SK-N-SH (cell line): ENCODE measurements at regions not wholly inside any gene's neighbourhood (a gene's known extent, or its start where the extent isn't known, plus 50 kb on each side); places are given as distances from the start of the nearest gene placed in this dataset.
A peak's percentile ranks its signal among the peaks of the same experiment; 100 is the strongest.

Experiments used
- CTCF ChIA-PET: fragments of 300-600, 350-600 bp; formaldehyde crosslinking; extraction: SDS; loops from one replicate; lab custom pipeline; 2021; lab: Yijun Ruan, JAX
- POLR2A ChIA-PET: fragments of 350-600 bp; sonication (Branson Sonifier 250); formaldehyde crosslinking; extraction: SDS; loops from one replicate; lab custom pipeline; 2020; ENCODE audit warnings: antibody characterized with exemption, inconsistent platforms; lab: Yijun Ruan, JAX
- DNase-seq: peaks from one replicate; pipeline ENCODE4 v3.0.0; 2012
- H2AFZ ChIP-seq: fragments of 200-600 bp; sonication (generic); 2 replicates; pipeline ENCODE4 v1.8.1; 2016; ENCODE audit warnings: antibody characterized with exemption, mild to moderate bottlenecking, low read depth
- H3F3A ChIP-seq: fragments of 200-600 bp; sonication (generic); replicated peaks from 2 replicates; pipeline ENCODE3; 2016; ENCODE audit warnings: antibody characterized with exemption, mild to moderate bottlenecking; ENCODE audit not compliant: insufficient read depth
- H3K27ac ChIP-seq, 2 experiments: fragments of 200-500 bp in 1 of 2; fragments of 200-600 bp in 1 of 2; sonication (Bioruptor generic) in 1 of 2; sonication (generic), shearing (Covaris generic) in 1 of 2; 2 replicates each; pipeline versions ENCODE4 v1.5.1 to v1.6.1; 2014 to 2016; ENCODE audit warnings: low read depth in 2 of 2, inconsistent platforms in 1 of 2, low read length in 1 of 2, mild to moderate bottlenecking in 1 of 2, mixed read lengths in 1 of 2
- H3K27me3 ChIP-seq: fragments of 200-600 bp; sonication (generic), shearing (Covaris generic); 2 replicates; pipeline ENCODE4 v1.6.1; 2016; ENCODE audit warnings: mixed run types; ENCODE audit not compliant: insufficient read depth
- H3K36me3 ChIP-seq, 2 experiments: fragments of 200-500 bp in 1 of 2; fragments of 200-600 bp in 1 of 2; sonication (Bioruptor generic) in 1 of 2; sonication (generic) in 1 of 2; replicated peaks in 1 of 2; 2 replicates each; pipeline versions ENCODE3 to v1.5.1; 2014 to 2016; ENCODE audit warnings: low read length in 1 of 2, mild to moderate bottlenecking in 1 of 2; ENCODE audit not compliant: insufficient read depth in 2 of 2, control insufficient read depth in 1 of 2
- H3K4me1 ChIP-seq, 2 experiments: fragments of 200-500 bp in 1 of 2; fragments of 200-600 bp in 1 of 2; sonication (Bioruptor generic) in 1 of 2; sonication (generic), shearing (Covaris generic) in 1 of 2; 2 replicates each; pipeline versions ENCODE4 v1.5.1 to v1.6.1; 2014 to 2016; ENCODE audit warnings: low read depth in 1 of 2, low read length in 1 of 2, mixed run types in 1 of 2; ENCODE audit not compliant: insufficient read depth in 2 of 2, control insufficient read depth in 1 of 2
- H3K4me2 ChIP-seq: fragments of 200-600 bp; sonication (generic), shearing (Covaris generic); 2 replicates; pipeline ENCODE4 v1.6.1; 2017; ENCODE audit warnings: mixed run types
- H3K4me3 ChIP-seq, 2 experiments: fragments of 200-500 bp in 1 of 2; fragments of 200-600 bp in 1 of 2; sonication (Bioruptor generic) in 1 of 2; sonication (generic), shearing (Covaris generic) in 1 of 2; 2 replicates each; pipeline versions ENCODE4 v1.5.1 to v1.8.1; 2014 to 2016; ENCODE audit warnings: low read depth in 2 of 2, inconsistent platforms in 1 of 2, low read length in 1 of 2, mild to moderate bottlenecking in 1 of 2, mixed read lengths in 1 of 2, moderate library complexity in 1 of 2
- H3K79me2 ChIP-seq: fragments of 200-600 bp; sonication (generic); 2 replicates; pipeline ENCODE4 v1.8.1; 2017; ENCODE audit warnings: mild to moderate bottlenecking; ENCODE audit not compliant: insufficient read depth
- H3K9ac ChIP-seq: fragments of 200-600 bp; sonication (generic); 2 replicates; pipeline ENCODE4 v1.6.1; 2017; ENCODE audit warnings: mixed run types
- H3K9me2 ChIP-seq: fragments of 200-600 bp; sonication (generic); 2 replicates; pipeline ENCODE4 v1.6.1; 2017; ENCODE audit warnings: mixed run types
- H3K9me3 ChIP-seq: fragments of 200-600 bp; sonication (generic); 2 replicates; pipeline ENCODE4 v1.6.1; 2017; ENCODE audit warnings: mixed run types, mild to moderate bottlenecking, moderate library complexity
- H4K20me1 ChIP-seq: fragments of 200-600 bp; sonication (generic); 2 replicates; pipeline ENCODE4 v1.6.1; 2017; ENCODE audit warnings: mild to moderate bottlenecking, mixed run types; ENCODE audit not compliant: insufficient read depth
- CHD2 ChIP-seq: fragments of 150-350 bp; IDR thresholded peaks from 2 replicates; pipeline ENCODE4 v1.6.1; 2018; ENCODE audit warnings: low read length; ENCODE audit not compliant: partially characterized antibody
- CTCF ChIP-seq: fragments of 200-600 bp; sonication (generic); IDR thresholded peaks from 2 replicates; pipeline ENCODE4 v1.6.1; 2017; ENCODE audit warnings: antibody characterized with exemption, mild to moderate bottlenecking, moderate library complexity
- ELF1 ChIP-seq: IDR thresholded peaks from 2 replicates; pipeline ENCODE4 v1.4.0; 2012
- EP300 ChIP-seq, 2 experiments: IDR thresholded peaks; 2 replicates each; pipeline versions ENCODE4 v1.4.0 to v1.6.1; 2012; ENCODE audit warnings: borderline replicate concordance in 1 of 2, low read depth in 1 of 2, low read length in 1 of 2
- FOSL2 ChIP-seq: IDR thresholded peaks from 2 replicates; pipeline ENCODE4 v1.4.0; 2012; ENCODE audit warnings: low read depth, mild to moderate bottlenecking, moderate library complexity, borderline replicate concordance
- FOXJ3 ChIP-seq: sonication (generic); formaldehyde crosslinking; IDR thresholded peaks from 2 replicates; pipeline ENCODE4 v1.5.1; 2020; ENCODE audit warnings: mild to moderate bottlenecking, missing genetic modification reagents
- FOXM1 ChIP-seq: IDR thresholded peaks from 2 replicates; pipeline ENCODE4 v1.4.0; 2012; ENCODE audit warnings: low read depth, mild to moderate bottlenecking
- GABPA ChIP-seq: IDR thresholded peaks from 2 replicates; pipeline ENCODE4 v1.4.0; 2012; ENCODE audit warnings: low read depth, mild to moderate bottlenecking
- IRF3 ChIP-seq: fragments of 150-350 bp; IDR thresholded peaks from 2 replicates; pipeline ENCODE4 v1.6.1; 2016; ENCODE audit warnings: mild to moderate bottlenecking, low read depth, low read length
- MEF2A ChIP-seq: IDR thresholded peaks from 2 replicates; pipeline ENCODE4 v1.4.0; 2012; ENCODE audit warnings: low read depth, borderline replicate concordance
- MXI1 ChIP-seq: IDR thresholded peaks from 2 replicates; pipeline ENCODE4 v1.6.1; 2012; ENCODE audit warnings: mild to moderate bottlenecking, low read depth, low read length, improper control_type of control experiment
- PBX3 ChIP-seq: IDR thresholded peaks from 2 replicates; pipeline ENCODE4; 2012
- RCOR1 ChIP-seq: fragments of 150-350 bp; IDR thresholded peaks from 2 replicates; pipeline ENCODE4 v1.6.1; 2017; ENCODE audit warnings: antibody characterized with exemption, low read length
- SIN3A ChIP-seq: IDR thresholded peaks from 2 replicates; pipeline ENCODE4 v1.6.1; 2012; ENCODE audit warnings: low read depth, mild to moderate bottlenecking, low read length, moderate library complexity, borderline replicate concordance
- USF1 ChIP-seq: IDR thresholded peaks from 2 replicates; pipeline ENCODE4 v1.4.0; 2012; ENCODE audit warnings: low read depth, borderline replicate concordance
- WGBS: methylation state at CpG from one replicate; pipeline ENCODE4 v1.1.6; 2017; ENCODE audit warnings: low lambda C conversion rate; 5-methylcytosine and 5-hydroxymethylcytosine counted together

GRCh38 chr13:64078480-64078936 lies 2662.9 kb upstream of the PCDH20 start:
- H3K9ac ChIP-seq: no peak overlapping the region
- ChIA-PET POLR2A (no interaction called here), CTCF (no interaction called here)

More at GRCh38 chr13:64078480-64078936, 2662.9 kb upstream of the PCDH20 start:
- no peak overlapping the region for H3K4me2 ChIP-seq
- WGBS: 74% methylated on average over 10 of the region's 22 CpGs
- TF ChIP-seq FOSL2: no peak
- no peak for TF ChIP-seq RCOR1
- TF ChIP-seq FOXM1: no peak
- TF ChIP-seq EP300 (IDR thresholded peaks at IDR 0.05; ENCODE audit: borderline replicate concordance in 1 of 2, low read depth in 1 of 2, low read length in 1 of 2): no peak
- TF ChIP-seq IRF3: no peak
- no peak for TF ChIP-seq USF1
- no peak for TF ChIP-seq FOXJ3 (CRISPR knock-in tag)
- TF ChIP-seq CHD2: no peak
- TF ChIP-seq GABPA: no peak
- no peak for TF ChIP-seq ELF1
- no peak for TF ChIP-seq MEF2A
- no peak for TF ChIP-seq CTCF
- TF ChIP-seq SIN3A: no peak
- TF ChIP-seq MXI1: no peak
- no peak for TF ChIP-seq PBX3
- no peaks in the 10 kb centered on the region for H4K20me1 ChIP-seq
- H3K4me3 ChIP-seq: no peak overlapping the region
- H2AFZ ChIP-seq: no peak overlapping the region
- peak; percentile 10 for DNase-seq
- H3K9me2 ChIP-seq: no peaks in the 10 kb centered on the region
- no peaks in the 10 kb centered on the region for H3K9me3 ChIP-seq
- no peaks in the 10 kb centered on the region for H3K4me1 ChIP-seq
- no peak overlapping the region for H3K27ac ChIP-seq
- no peaks in the 10 kb centered on the region for H3K27me3 ChIP-seq
- no peaks in the 10 kb centered on the region for H3K36me3 ChIP-seq
- H3F3A ChIP-seq: no peaks in the 10 kb centered on the region
- H3K79me2 ChIP-seq: no peaks in the 10 kb centered on the region
